Astrocyte of the cerebellum (primary cell): ENCODE measurements at regions not wholly inside any gene's neighbourhood (a gene's known extent, or its start where the extent isn't known, plus 50 kb on each side); places are given as distances from the start of the nearest gene placed in this dataset.

ENCODE experiments used
- DNase-seq: peaks from one replicate; pipeline ENCODE4 v3.0.0-alpha.2; 2011; ENCODE audit warnings: low read depth
- H3K4me3 ChIP-seq: 2 replicates; pipeline ENCODE4 v1.5.1; 2011; ENCODE audit warnings: mild to moderate bottlenecking, low read depth, low read length, moderate library complexity
- in situ Hi-C: cut with HindIII; loops from 2 replicates; pipeline ENCODE4 v1.10.0; 2017; ENCODE audit warnings: low sequenced_read_pairs
- TF ChIP-seq, protein P1 (sequence below): IDR thresholded peaks from 2 replicates; pipeline ENCODE4 v1.5.1; 2012; ENCODE audit warnings: low read length, low read depth, moderate library complexity, mild to moderate bottlenecking; ENCODE audit errors: missing control alignments

DNA sequence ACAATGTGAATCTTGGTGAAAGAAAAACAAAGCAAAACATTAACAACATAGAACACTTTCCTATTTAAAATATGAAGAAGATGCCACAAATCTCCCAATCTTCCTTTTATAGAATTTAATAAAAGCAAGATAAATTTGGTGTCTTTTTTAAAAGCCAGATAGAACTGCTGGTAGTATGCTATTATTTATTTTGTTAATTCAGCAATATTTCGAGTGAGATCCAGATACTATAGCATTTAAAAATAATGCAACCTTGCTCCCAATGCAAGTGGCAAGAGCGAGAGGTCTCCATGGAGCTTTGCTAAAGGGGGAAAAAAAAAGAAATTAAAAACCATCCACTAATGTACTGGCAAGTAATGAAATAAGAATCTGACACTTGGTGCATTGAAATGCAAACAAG is 121.8 kb downstream of the IL20RB start:
- TF ChIP-seq, protein P1, sequence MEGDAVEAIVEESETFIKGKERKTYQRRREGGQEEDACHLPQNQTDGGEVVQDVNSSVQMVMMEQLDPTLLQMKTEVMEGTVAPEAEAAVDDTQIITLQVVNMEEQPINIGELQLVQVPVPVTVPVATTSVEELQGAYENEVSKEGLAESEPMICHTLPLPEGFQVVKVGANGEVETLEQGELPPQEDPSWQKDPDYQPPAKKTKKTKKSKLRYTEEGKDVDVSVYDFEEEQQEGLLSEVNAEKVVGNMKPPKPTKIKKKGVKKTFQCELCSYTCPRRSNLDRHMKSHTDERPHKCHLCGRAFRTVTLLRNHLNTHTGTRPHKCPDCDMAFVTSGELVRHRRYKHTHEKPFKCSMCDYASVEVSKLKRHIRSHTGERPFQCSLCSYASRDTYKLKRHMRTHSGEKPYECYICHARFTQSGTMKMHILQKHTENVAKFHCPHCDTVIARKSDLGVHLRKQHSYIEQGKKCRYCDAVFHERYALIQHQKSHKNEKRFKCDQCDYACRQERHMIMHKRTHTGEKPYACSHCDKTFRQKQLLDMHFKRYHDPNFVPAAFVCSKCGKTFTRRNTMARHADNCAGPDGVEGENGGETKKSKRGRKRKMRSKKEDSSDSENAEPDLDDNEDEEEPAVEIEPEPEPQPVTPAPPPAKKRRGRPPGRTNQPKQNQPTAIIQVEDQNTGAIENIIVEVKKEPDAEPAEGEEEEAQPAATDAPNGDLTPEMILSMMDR = no peak
- DNase-seq = no peak
- H3K4me3 ChIP-seq = no peak overlapping the region
- in situ Hi-C loops = no loop called here

DNA sequence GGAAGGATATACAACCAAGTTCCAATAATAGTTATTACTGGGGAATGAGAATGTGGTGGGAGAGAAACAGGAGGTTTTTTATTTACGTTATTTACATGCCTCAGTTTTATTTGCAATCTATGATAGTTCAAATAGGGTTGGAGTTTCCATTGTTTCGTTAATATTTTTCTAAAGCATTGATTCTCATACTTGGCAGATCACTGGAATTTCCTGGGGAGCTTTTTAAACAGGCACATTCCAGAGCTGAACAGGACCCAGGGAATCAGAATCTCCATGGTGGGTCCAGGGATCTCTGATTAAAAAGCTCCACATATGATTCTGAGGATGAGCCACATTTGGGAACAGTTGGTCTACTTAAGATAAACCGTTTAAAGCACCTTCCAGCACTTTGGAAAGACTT is 123.9 kb downstream of the IL20RB start:
- in situ Hi-C loops = no loop called here
- TF ChIP-seq, protein P1 = no peak
- no peak overlapping the region for H3K4me3 ChIP-seq
- DNase-seq = no peak

DNA sequence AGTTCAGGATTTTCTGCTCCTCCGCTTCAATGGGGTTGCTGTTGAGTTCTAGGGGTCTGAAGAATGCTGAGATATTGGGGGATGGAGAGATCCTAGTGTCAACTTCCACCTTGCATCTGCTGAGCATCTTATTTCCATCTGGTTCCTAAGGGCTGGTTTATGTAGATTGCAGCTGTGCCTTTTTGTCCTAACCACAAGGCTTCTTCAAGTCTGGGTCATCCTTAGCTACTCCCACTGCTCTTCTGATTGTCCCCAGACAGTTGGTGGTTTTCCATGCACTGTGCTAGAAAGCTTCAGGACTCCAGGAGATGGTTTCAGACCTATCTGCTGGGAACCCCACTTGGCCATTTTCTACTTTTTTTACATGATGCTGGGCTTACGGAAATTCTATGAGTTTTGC is 125.0 kb downstream of the IL20RB start:
- TF ChIP-seq, protein P1 = no peak
- H3K4me3 ChIP-seq = no peak overlapping the region
- no peak for DNase-seq
- in situ Hi-C loops = no loop called here

DNA sequence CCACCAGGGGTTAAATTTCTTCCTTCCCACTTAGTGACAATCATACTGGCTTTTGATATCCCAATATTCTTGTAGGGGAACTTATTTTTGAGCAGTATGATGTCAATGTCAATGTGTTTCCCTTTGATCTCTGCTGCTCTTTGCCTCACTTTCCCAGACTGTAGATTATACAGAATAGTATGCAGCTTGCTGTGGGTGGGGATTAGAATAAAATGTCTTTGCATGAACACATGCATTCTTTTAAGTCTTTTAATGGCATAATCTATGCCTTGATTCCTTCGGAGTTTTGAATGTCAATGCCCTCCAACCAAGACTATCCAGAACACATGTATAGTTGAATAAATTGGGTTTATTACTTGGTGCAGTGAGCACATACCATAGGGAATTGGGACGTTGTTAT is 125.5 kb downstream of the IL20RB start:
- TF ChIP-seq, protein P1 = no peak
- no peak for DNase-seq
- in situ Hi-C loops = no loop called here
- H3K4me3 ChIP-seq = no peak overlapping the region

DNA sequence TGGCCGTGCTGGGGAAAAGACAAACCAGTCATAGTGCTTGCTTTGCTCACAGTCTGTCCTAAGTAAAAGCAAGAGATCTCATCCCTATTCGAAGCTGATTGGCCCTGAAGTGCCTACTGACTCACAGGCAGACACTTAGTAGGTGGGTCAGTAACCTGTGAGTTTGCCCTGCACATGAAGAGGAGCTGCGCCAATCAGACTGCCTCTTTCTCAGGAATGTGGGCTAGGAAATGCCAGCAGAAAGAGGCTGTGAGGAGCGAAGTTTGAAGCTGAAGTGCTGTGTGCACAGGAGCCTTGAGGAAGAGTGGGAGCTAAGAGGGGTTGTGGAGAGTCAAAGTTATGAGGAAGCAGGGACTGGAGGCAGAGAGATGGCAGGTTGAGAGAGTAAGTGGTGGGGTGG is 126.8 kb downstream of the IL20RB start:
- in situ Hi-C loops = no loop called here

DNA sequence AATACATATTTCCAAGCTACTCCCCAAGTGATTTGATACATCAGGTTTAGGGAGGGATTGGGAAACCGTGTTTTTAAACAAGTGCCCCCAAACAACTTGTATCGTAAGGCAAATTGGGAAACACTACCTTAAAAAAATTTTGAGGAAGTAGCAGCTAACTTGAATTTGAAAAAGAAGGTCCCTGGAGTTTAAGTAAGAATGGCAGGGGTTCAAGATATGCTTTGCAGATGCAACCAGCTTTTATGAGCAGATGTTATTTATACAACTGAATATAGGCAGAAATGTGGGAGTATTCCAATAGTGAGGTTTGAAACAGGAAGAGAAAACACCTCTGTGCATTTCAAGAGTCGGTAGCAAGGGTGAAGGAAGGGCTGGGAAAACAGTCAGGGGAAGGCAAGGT is 139.6 kb downstream of the IL20RB start:
- no peak for DNase-seq
- TF ChIP-seq, protein P1 = no peak
- in situ Hi-C loops = no loop called here
- H3K4me3 ChIP-seq = no peak overlapping the region

More for the DNA sequence above, 126.8 kb downstream of the IL20RB start:
- no peak for DNase-seq
- TF ChIP-seq, protein P1 = no peak
- no peak overlapping the region for H3K4me3 ChIP-seq

DNA sequence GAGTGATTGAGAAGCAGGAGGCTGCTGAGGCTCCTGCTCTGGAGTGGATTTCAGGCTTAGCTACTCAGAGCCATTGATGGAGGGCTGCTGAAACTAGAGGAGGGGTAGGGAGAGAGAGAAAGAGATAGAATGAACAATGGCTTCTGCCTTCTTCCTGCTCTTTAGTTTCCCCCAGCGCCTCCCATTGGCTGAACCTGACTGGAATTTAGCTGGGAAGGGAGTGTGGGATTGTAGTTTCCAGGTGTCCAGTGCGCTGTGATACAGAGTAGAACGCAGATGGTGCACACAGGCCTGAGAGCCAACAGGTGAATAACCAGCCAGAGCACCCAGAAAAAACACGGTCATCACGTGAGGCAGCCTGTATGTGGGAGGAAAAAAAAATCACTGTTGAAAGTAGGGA is 140.1 kb downstream of the IL20RB start:
- TF ChIP-seq, protein P1 = no peak
- in situ Hi-C loops = no loop called here
- no peak for DNase-seq
- no peak overlapping the region for H3K4me3 ChIP-seq
